H1 (cell line): ENCODE measurements at regions not wholly inside any gene's neighbourhood (a gene's known extent, or its start where the extent isn't known, plus 50 kb on each side); places are given as distances from the start of the nearest gene placed in this dataset.
A peak's percentile ranks its signal among the peaks of the same experiment; 100 is the strongest.

ENCODE experiments used
- CTCF ChIA-PET: fragments of 300-600 bp; sonication (Branson Sonifier 250); formaldehyde crosslinking; loops from one replicate; lab custom pipeline; 2021; ENCODE audit not compliant: partially characterized antibody; lab: Charles Lee
- POLR2A ChIA-PET: fragments of 300-600 bp; sonication (Branson Sonifier 250); formaldehyde crosslinking; loops from one replicate; lab custom pipeline; 2021; ENCODE audit warnings: inconsistent platforms; ENCODE audit not compliant: partially characterized antibody; lab: Charles Lee
- DNase-seq, 2 experiments: peaks; one replicate each; pipeline versions ENCODE4 v3.0.0 to v3.0.0-alpha.2; 2010 to 2022; ENCODE audit warnings: low spot score in 2 of 2, low read depth in 1 of 2, mixed read lengths in 1 of 2
- FAIRE-seq: peaks from 2 replicates; lab custom pipeline; 2011; peaks lifted over from hg19 to GRCh38; lab: Jason Lieb, UNC
- H2AFZ ChIP-seq: 2 replicates; pipeline ENCODE4 v1.8.1; 2012; ENCODE audit warnings: low read length, inconsistent platforms
- H2AK5ac ChIP-seq: 2 replicates; pipeline ENCODE4 v1.6.1; 2013; ENCODE audit warnings: low read depth, low read length
- H2BK120ac ChIP-seq: replicated peaks from 2 replicates; pipeline ENCODE3; 2013; ENCODE audit warnings: low read depth, low read length, inconsistent platforms
- H2BK12ac ChIP-seq: 2 replicates; pipeline ENCODE4 v1.6.1; 2013; ENCODE audit warnings: low read depth, low read length
- H2BK15ac ChIP-seq: 2 replicates; pipeline ENCODE4 v1.6.1; 2013; ENCODE audit warnings: low read length
- H2BK20ac ChIP-seq: 2 replicates; pipeline ENCODE4 v1.6.1; 2013; ENCODE audit warnings: low read length
- H2BK5ac ChIP-seq: 2 replicates; pipeline ENCODE4 v1.6.1; 2013; ENCODE audit warnings: low read depth, low read length
- H3K14ac ChIP-seq: 2 replicates; pipeline ENCODE4 v1.6.1; 2013; ENCODE audit warnings: inconsistent platforms; ENCODE audit not compliant: insufficient read length
- H3K18ac ChIP-seq: 2 replicates; pipeline ENCODE4 v1.6.1; 2013; ENCODE audit warnings: low read length; ENCODE audit errors: extremely low read depth
- H3K23ac ChIP-seq: 2 replicates; pipeline ENCODE4 v1.6.1; 2013; ENCODE audit warnings: inconsistent platforms; ENCODE audit not compliant: insufficient read length
- H3K23me2 ChIP-seq: 2 replicates; pipeline ENCODE4 v1.6.1; 2013; ENCODE audit warnings: low read depth, low read length
- H3K27ac ChIP-seq: 2 replicates; pipeline ENCODE4 v1.6.1; 2011; ENCODE audit warnings: low read depth, low read length, inconsistent platforms
- H3K27me3 ChIP-seq, 4 experiments: replicated peaks in 1 of 4; 1 replicate in 1 of 4; 2 replicates in 3 of 4; pipeline versions ENCODE4 v1.6.1 to v1.8.1; 2011 to 2013; ENCODE audit warnings: low read length in 3 of 4, mild to moderate bottlenecking in 3 of 4, inconsistent platforms in 2 of 4, mixed read lengths in 2 of 4, moderate library complexity in 1 of 4; ENCODE audit not compliant: control insufficient read depth in 3 of 4, insufficient read depth in 3 of 4; ENCODE audit errors: extremely low read depth in 1 of 4
- H3K36me3 ChIP-seq, 4 experiments: 2 replicates each; pipeline versions ENCODE4 v1.6.1 to v1.8.1; 2011 to 2013; ENCODE audit warnings: mild to moderate bottlenecking in 4 of 4, low read length in 3 of 4, moderate library complexity in 2 of 4, control low read depth in 1 of 4, inconsistent platforms in 1 of 4; ENCODE audit not compliant: insufficient read depth in 4 of 4, control insufficient read depth in 2 of 4
- H3K4ac ChIP-seq: replicated peaks from 2 replicates; pipeline ENCODE3; 2013; ENCODE audit warnings: low read length, low read depth, mixed read lengths, inconsistent platforms; ENCODE audit not compliant: insufficient read length
- H3K4me1 ChIP-seq, 4 experiments: replicated peaks in 1 of 4; 1 replicate in 1 of 4; 2 replicates in 3 of 4; pipeline versions ENCODE4 v1.6.1 to v1.8.1; 2011 to 2013; ENCODE audit warnings: low read length in 3 of 4, inconsistent platforms in 2 of 4, mixed read lengths in 1 of 4; ENCODE audit not compliant: insufficient read depth in 4 of 4, control insufficient read depth in 3 of 4
- H3K4me2 ChIP-seq, 2 experiments: 2 replicates each; pipeline versions ENCODE4 v1.6.1 to v1.8.1; 2011 to 2013; ENCODE audit warnings: low read depth in 2 of 2, low read length in 2 of 2, control low read depth in 1 of 2, inconsistent platforms in 1 of 2, mild to moderate bottlenecking in 1 of 2; ENCODE audit not compliant: insufficient read depth in 1 of 2
- H3K4me3 ChIP-seq, 4 experiments: fragments of 200-600, 300-600 bp in 1 of 4; sonication (generic), shearing (Covaris generic), sonication (Bioruptor Twin) in 1 of 4; 2 replicates each; pipeline versions ENCODE4 v1.5.1 to v1.8.1; 2011 to 2016; ENCODE audit warnings: low read length in 4 of 4, low read depth in 3 of 4, control low read depth in 2 of 4, inconsistent platforms in 2 of 4, mild to moderate bottlenecking in 2 of 4, mixed read lengths in 1 of 4, moderate library complexity in 1 of 4; ENCODE audit not compliant: insufficient read depth in 2 of 4; ENCODE audit errors: extremely low read depth in 1 of 4
- H3K56ac ChIP-seq: replicated peaks from 2 replicates; pipeline ENCODE3; 2013; ENCODE audit warnings: low read depth, mild to moderate bottlenecking, mixed read lengths, low read length, inconsistent platforms; ENCODE audit not compliant: insufficient read length
- H3K79me1 ChIP-seq: 2 replicates; pipeline ENCODE4 v1.6.1; 2013; ENCODE audit warnings: low read depth, low read length, control low read depth
- H3K79me2 ChIP-seq, 2 experiments: 2 replicates each; pipeline versions ENCODE4 v1.6.1 to v1.8.1; 2012 to 2013; ENCODE audit warnings: low read length in 2 of 2, mild to moderate bottlenecking in 2 of 2, inconsistent platforms in 1 of 2; ENCODE audit not compliant: insufficient read depth in 2 of 2, control insufficient read depth in 1 of 2
- H3K9ac ChIP-seq, 4 experiments: replicated peaks in 1 of 4; 1 replicate in 1 of 4; 2 replicates in 3 of 4; pipeline versions ENCODE4 v1.6.1 to v1.8.1; 2011 to 2013; ENCODE audit warnings: low read depth in 3 of 4, low read length in 3 of 4, control low read depth in 2 of 4, mild to moderate bottlenecking in 2 of 4, moderate library complexity in 2 of 4, inconsistent platforms in 1 of 4; ENCODE audit errors: extremely low read depth in 1 of 4
- H3K9me3 ChIP-seq, 2 experiments: 2 replicates each; pipeline versions ENCODE4 v1.6.1 to v1.8.1; 2012 to 2013; ENCODE audit warnings: mild to moderate bottlenecking in 2 of 2, moderate library complexity in 2 of 2, control low read depth in 1 of 2, inconsistent platforms in 1 of 2, low read depth in 1 of 2, low read length in 1 of 2, mixed read lengths in 1 of 2; ENCODE audit not compliant: insufficient read depth in 2 of 2
- H4K20me1 ChIP-seq, 2 experiments: replicated peaks in 1 of 2; 2 replicates each; pipeline versions ENCODE3 to v1.8.1; 2011 to 2013; ENCODE audit warnings: inconsistent platforms in 2 of 2, low read length in 2 of 2, mild to moderate bottlenecking in 1 of 2; ENCODE audit not compliant: insufficient read depth in 2 of 2, control insufficient read depth in 1 of 2
- H4K5ac ChIP-seq: 2 replicates; pipeline ENCODE4 v1.6.1; 2013; ENCODE audit warnings: low read length, low read depth, mixed read lengths, inconsistent platforms; ENCODE audit not compliant: insufficient read length
- H4K8ac ChIP-seq: 2 replicates; pipeline ENCODE4 v1.8.0; 2013; ENCODE audit warnings: mild to moderate bottlenecking, moderate library complexity, low read length, inconsistent platforms; ENCODE audit not compliant: insufficient read depth; ENCODE audit errors: extremely low read depth
- H4K91ac ChIP-seq: replicated peaks from 2 replicates; pipeline ENCODE3; 2013; ENCODE audit warnings: low read length, mixed read lengths, inconsistent platforms; ENCODE audit not compliant: insufficient read length
- ATF2 ChIP-seq: IDR thresholded peaks from 2 replicates; pipeline ENCODE4 v1.6.1; 2012; ENCODE audit warnings: low read length, inconsistent platforms
- RAD21 ChIP-seq, 2 experiments: IDR thresholded peaks in 1 of 2; conservative IDR thresholded peaks in 1 of 2; 2 replicates each; pipeline ENCODE4 v1.6.1; 2011; ENCODE audit warnings: low read depth in 2 of 2, low read length in 2 of 2, improper control_type of control experiment in 1 of 2, inconsistent platforms in 1 of 2, mild to moderate bottlenecking in 1 of 2, moderate library complexity in 1 of 2
- RFX5 ChIP-seq: IDR thresholded peaks from 2 replicates; pipeline ENCODE4 v1.6.1; 2011; ENCODE audit warnings: low read depth, low read length, improper control_type of control experiment, borderline replicate concordance
- WGBS, 2 experiments: shearing (Covaris generic) in 1 of 2; methylation state at CpG; one replicate each; pipeline versions ENCODE4 v1.1.6 to v1.1.7; 2013 to 2015; ENCODE audit warnings: low lambda C conversion rate in 2 of 2, mixed read lengths in 2 of 2, inconsistent platforms in 1 of 2, low coverage in 1 of 2, missing lambda C conversion rate in 1 of 2; ENCODE audit not compliant: insufficient replicate concordance in 2 of 2, insufficient coverage in 1 of 2, insufficient read length in 1 of 2; ENCODE audit errors: extremely low coverage in 1 of 2, missing lambda C conversion rate in 1 of 2; 5-methylcytosine and 5-hydroxymethylcytosine counted together

DNA sequence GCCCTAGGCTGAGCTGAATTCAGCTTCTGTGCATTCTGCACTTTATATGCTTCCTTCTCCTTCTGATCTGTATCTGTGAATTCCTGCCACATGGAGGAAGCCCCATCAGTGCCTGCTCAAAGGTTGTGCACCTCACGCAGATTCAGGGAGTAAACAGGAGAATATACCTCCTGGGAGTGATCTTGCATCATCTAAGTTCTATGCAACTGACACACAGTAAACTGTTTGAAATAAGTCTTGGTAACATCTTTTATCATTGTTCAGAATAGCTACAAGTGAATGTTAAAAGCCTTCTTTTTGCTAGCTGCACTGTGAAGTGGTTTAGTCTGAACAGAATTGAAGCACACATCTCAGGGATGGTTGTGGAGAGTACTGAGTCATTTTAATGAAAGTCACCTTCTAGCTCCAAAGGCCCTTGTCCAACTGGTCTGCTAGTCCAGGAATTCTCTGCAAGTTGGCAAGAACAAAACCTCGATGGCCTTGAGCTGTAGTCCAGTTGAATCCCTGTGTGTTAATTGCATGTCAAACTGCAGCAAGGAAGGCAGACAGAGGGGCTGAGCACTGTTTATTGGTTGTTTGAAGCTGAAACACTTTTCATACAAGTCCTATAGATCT, 215.0 kb downstream of the WNT5A start:
- 0 out of 2 replicates have a peak overlapping the region, but pooled peaks have one; percentile 40 for H2BK12ac ChIP-seq
- H3K27ac ChIP-seq, result no peak overlapping the region
- H3K4ac ChIP-seq, result no peak overlapping the region
- no peak overlapping the region for H3K9ac ChIP-seq
- H3K27me3 ChIP-seq, result no peaks in the 10 kb centered on the region
- H3K18ac ChIP-seq, result no peak overlapping the region
- DNase-seq (no peak), FAIRE-seq (no peak)
- TF ChIP-seq RAD21 (IDR thresholded peaks at IDR 0.05 in 1 of 2, conservative IDR thresholded peaks at IDR 0.05 in 1 of 2; ENCODE audit: low read depth in 2 of 2, low read length in 2 of 2) (no peak), RFX5 (no peak), ATF2 (no peak)
- H4K91ac ChIP-seq, result no peak overlapping the region
- H4K8ac ChIP-seq, result no peak overlapping the region
- H2AK5ac ChIP-seq, result no peak overlapping the region
- no peak overlapping the region for H3K14ac ChIP-seq
- H3K79me1 ChIP-seq, result no peaks in the 10 kb centered on the region
- ChIA-PET CTCF (no interaction called here), POLR2A (interaction anchor here (1.1 kb wide), 1 partner anchor 11 kb away, joined by 3 read pairs; no protein-coding TSS in a partner anchor)
- no peak overlapping the region for H3K23ac ChIP-seq
- no peak overlapping the region for H3K4me2 ChIP-seq
- H3K56ac ChIP-seq, result no peak overlapping the region
- no peaks in the 10 kb centered on the region for H3K36me3 ChIP-seq
- H2BK5ac ChIP-seq, result no peak overlapping the region
- no peaks in the 10 kb centered on the region for H3K79me2 ChIP-seq
- no peak overlapping the region for H4K5ac ChIP-seq
- no peak overlapping the region for H2BK15ac ChIP-seq
- no peaks in the 10 kb centered on the region for H3K9me3 ChIP-seq
- H3K4me3 ChIP-seq, result no peak overlapping the region
- peaks cover 0 to 5% (median 2%) of the 10 kb centered on the region in 4 experiments; a peak in 3 of 7 replicates for H3K4me1 ChIP-seq
- no peaks in the 10 kb centered on the region for H4K20me1 ChIP-seq
- 95% methylated on average over 2 of the region's 2 CpGs; no CpG with 5 or more reads in 1 of the 2 experiments for WGBS, 2 experiments
- no peak overlapping the region for H2BK20ac ChIP-seq
- H2BK120ac ChIP-seq, result no peak overlapping the region
- H2AFZ ChIP-seq, result peak overlapping the region; percentile 68; the same call in 1 of the 2 replicates
- H3K23me2 ChIP-seq, result no peaks in the 10 kb centered on the region
